ENCODE measurements at regions not wholly inside any gene's neighbourhood (a gene's known extent, or its start where the extent isn't known, plus 50 kb on each side); places are given as distances from the start of the nearest gene placed in this dataset.
A peak's percentile ranks its signal among the peaks of the same experiment; 100 is the strongest.
"Not testable (repeated sequence)": the region's sequence is repeated elsewhere in the genome, so short reads cannot be mapped to it uniquely, and the experiment has no call there.

DNA sequence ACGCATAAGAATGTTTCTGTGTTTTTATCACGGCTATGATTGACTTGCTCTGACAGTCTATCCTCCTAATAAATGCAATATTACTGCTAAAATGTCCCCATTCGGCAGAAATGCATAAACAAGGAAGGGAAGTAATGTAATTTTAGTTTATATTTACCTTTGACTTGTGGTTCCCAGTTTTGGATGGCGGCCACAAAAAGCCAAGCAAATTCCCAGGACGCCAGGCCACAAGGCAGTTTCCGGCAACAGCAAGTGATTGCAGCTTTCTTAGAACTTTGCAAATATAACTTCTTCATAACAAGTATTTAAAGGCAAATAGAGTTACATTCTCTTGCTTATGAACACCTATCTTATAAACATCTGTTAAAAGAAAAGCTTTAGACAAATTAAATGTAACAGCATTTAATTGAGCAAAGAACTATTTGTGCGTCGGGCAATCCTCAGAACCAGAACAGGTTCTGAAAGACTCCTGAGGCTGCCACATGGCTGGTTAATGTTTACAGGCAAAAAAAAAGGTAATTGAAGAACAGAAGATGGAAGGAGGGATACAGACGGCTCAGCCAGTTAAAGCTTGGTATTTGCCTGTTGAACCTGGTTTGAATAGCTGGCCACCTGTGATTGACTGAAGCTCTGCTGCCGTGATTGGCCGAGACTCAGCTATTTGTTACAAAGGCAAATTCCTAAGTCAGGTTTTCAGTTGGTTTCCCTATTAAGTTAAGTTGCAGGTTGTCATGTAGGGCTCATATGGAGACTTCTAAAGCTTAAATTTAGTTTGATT lies 80.8 kb downstream of the C21orf91 start:
- no peak for DNase-seq

- no peak for DNase-seq
These were observed 83.1 kb downstream of the C21orf91 start for GRCh38 chr21:17736072-17736471.

- DNase-seq, result no peak
These were observed 85.9 kb downstream of the C21orf91 start for GRCh38 chr21:17733209-17733608.

DNA sequence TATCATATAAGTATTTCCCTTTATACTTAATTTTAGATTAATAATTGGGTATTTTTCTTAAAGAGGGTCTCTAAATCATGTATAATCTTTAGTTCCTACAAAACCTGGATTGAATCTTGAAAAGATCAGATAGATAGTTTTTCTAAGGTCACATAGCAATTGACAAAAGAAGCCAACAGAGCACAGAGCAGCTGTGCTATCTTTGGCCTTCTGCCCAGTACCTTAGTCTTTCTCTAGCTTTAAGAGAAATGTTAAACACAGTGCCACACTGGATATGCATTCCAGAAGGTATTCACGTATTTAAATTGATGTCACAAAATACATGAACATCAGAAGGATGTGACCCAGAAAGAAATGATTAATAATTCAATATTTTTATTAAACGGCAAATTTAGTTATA lies 86.8 kb downstream of the C21orf91 start:
- DNase-seq, result no peak

DNA sequence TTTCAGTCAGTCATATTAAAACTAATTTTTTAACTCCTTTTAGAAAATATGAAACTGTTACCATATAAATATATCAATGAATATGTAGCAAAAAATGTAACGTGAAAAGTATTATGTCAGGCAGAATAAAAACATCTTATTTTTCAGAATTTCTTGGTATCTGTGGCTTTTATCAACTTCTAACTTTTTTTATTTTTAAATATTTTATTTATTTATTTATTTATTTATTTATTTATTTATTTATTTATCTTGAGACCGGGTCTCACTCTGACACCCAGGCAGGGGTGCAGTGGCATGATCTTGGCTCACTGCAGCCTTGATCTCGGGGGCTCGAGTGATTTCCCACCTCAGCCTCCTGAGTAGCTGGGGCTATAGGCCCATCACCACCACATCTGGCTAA lies 87.6 kb downstream of the C21orf91 start:
- no peak for DNase-seq

DNA sequence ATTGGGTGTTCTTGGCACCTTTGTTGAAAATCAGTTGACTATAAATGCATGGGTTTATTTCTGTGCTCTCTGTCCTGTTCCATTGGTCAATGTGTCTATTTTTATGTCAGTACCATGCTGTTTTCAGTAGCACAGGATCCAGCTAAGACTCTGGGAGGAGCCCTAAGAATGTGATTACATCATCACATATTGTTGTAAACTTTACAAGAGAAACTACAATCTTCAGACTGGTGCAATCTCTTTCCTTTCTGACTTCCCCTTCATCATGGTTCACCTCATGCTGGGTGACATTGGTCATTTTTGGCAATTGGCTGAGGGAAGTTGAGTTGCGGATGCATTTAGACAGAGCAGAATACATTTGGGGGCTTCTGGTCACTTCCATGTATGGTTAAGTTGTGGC lies 88.4 kb downstream of the C21orf91 start:
- peak; percentile 8 for DNase-seq

- no peak for DNase-seq
These were observed 89.7 kb downstream of the C21orf91 start for GRCh38 chr21:17729455-17729854.

GRCh38 chr21:17727361-17727760 lies 91.8 kb downstream of the C21orf91 start:
- no peak for DNase-seq

DNA sequence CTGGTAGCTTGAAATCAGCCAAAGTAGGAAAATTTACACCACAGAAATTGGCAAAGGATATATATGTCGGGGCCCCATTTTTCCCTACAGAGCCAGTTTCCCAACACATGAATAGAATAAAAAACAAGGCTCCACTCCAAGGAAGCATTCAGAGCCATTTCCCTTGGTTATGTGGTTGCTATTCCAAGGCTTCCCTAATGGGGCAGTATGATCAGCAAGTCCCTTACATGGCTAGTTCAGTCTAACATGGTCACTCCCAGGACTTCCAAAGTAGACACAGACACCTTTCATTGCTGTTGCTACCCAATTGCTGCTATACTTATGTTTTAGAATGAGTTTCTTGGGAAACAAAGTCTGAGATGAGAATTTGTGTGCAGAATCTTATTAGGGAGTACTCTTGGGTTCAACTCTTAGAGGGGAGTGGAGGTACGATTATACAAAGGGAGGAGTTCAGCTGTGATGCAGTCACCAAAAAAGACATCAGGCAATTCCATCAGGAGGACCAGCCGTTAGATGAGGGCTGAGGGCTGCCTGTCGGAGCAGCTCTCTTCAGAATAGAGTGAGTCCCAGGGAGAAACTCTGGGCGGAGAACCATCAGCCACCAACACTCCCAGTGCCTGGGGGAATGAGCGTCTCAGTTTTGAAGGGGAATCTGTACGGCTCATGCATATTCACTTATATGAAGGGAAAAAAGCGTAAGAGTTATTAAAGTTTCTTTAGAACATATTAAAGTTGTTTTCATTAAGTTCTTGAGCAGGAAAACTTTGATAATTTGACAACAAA lies 92.9 kb downstream of the C21orf91 start:
- DNase-seq, result peak; percentile 6

GRCh38 chr21:17725339-17725738 lies 93.8 kb downstream of the C21orf91 start:
- no peak for DNase-seq

DNA sequence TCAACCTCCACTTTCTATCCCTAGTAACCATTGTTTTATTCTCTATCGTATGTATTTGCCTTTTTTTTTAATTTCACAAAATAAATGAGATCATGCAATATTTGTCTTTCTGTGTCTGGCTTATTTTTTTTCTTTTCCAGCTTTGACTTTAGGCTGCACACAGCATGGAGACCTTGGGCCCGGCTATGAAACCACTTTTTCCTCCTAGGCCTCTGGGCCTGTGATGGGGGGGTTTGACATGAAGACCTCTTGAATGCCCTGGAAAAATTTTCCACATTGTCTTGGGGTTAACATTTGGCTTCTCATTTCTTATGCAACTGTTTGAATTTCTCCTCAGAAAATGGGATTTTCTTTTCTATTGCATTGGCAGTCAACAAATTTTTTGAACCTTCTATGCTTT lies 100.2 kb upstream of the BTG3 start:
- DNase-seq, result no peak

DNA sequence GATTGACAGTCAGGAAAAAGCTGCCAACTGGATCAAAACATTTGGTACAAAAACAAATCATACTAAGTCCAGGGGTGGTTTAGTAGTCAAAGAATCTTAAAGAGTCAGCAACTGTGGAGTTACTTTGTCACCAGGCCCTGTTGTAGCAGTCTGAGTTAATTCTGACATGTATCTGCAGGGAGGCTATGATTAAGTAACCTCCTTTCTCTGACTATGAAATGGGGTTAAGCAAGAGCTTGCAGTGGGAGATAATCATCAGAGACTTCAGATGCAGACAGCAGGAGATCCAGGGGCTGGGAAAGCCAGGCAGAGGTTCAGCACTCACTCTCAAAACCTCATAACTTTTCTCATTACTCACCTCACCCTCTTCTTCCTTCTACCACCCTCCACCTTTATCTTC lies 99.2 kb upstream of the BTG3 start:
- DNase-seq, result no peak

GRCh38 chr21:17709266-17709611 lies 96.5 kb upstream of the BTG3 start:
- DNase-seq, result no peak

DNA sequence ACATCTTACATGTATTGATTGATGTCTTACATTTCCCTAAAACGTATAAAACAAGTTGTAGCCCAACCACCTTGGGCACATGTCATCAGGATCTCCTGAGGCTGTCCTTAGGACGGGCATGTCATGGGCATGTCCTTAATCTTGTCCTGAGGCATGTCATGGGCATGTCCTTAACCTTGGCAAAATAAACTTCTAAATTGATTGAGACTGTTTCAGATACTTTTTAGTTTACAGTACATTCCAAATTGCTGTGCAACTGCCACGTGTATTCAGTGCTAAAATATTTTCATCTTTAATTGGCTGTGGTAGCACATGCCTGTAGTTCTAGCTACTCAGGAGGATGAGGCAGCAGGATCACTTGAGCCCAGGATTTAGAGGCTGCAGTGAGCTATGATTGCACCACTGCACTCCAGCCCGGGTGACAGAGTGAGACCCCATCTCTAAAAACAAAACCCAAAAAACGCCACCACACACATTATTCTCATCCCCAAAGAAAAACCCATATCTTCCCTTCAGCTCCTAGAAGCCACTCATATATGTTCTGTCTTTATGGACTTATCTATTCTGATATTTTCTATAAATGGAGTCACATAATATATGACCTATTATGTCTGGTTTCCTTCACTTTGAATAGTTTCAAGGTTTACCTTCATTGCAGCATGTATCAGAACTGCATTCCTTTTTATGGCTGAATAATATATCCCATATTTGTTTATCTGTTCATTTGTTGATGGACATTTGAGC lies 96.0 kb upstream of the BTG3 start:
- DNase-seq, result no peak

DNA sequence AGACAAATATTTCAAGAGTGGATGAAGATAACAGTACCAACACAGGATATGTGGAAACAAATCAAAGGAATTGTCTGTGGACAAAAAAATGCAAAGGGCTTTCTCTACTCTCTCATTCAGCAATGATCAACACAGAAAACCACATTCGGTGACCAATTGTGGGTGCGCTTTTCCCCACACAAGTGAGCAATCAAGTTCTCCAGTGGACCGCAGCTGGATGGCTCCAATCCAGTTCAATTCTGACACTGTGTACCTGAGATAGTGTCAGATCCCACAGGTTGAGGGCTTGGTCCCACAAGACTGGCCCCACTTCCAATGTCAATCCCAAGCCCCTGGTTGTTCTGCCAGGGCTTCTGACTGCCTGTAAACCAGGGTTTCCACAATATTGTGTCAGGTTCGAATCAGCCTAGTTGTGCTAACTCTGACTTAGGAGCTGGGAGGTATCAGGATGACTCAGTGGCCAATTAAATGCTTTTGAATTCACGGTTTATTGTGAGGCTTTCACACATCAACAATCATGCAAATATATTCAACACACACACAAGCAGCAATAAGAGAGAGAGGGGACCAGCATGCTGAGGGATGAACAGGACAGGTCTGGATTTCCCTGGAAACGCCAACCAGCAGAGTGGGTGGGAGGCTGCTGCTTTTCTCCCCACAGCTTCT lies 87.0 kb upstream of the BTG3 start:
- no peak for DNase-seq

GRCh38 chr21:17697473-17697872 lies 84.8 kb upstream of the BTG3 start:
- no peak for DNase-seq

DNA sequence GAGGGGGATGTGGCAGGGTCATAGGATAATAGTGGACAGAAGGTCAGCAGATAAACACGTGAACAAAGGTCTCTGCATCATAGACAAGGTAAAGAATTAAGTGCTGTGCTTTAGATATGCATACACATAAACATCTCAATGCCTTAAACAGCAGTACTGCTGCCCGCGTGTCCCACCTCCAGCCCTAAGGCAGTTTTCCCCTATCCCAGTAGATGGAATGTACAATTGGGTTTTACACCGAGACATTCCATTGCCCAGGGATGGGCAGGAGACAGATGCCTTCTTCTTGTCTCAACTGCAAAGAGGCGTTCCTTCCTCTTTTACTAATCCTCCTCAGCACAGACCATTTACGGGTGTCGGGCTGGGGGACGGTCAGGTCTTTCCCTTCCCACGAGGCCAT lies 81.7 kb upstream of the BTG3 start:
- not testable (repeated sequence) for DNase-seq

- no peak for DNase-seq
These were observed 81.1 kb upstream of the BTG3 start for GRCh38 chr21:17693801-17694200.

DNA sequence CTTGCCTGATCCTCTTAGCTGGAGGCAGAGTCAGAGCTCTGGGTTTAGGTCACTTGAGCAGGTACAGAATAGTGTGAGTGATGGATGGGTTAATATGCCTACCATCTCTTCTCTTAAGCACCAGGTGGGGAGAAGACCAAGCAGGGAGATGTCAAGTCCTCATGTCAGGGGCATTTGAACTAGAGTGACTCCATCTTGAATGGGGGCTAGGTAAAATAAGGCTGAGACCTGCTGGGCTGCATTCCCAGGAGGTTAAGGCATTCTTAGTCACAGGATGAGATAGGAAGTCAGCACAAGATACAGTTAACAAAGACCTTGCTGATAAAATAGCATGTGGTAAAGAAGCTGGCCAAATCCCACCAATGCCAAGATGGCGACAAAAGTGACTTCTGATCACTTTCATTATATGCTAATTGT lies 77.4 kb upstream of the BTG3 start:
- DNase-seq, result no peak

DNA sequence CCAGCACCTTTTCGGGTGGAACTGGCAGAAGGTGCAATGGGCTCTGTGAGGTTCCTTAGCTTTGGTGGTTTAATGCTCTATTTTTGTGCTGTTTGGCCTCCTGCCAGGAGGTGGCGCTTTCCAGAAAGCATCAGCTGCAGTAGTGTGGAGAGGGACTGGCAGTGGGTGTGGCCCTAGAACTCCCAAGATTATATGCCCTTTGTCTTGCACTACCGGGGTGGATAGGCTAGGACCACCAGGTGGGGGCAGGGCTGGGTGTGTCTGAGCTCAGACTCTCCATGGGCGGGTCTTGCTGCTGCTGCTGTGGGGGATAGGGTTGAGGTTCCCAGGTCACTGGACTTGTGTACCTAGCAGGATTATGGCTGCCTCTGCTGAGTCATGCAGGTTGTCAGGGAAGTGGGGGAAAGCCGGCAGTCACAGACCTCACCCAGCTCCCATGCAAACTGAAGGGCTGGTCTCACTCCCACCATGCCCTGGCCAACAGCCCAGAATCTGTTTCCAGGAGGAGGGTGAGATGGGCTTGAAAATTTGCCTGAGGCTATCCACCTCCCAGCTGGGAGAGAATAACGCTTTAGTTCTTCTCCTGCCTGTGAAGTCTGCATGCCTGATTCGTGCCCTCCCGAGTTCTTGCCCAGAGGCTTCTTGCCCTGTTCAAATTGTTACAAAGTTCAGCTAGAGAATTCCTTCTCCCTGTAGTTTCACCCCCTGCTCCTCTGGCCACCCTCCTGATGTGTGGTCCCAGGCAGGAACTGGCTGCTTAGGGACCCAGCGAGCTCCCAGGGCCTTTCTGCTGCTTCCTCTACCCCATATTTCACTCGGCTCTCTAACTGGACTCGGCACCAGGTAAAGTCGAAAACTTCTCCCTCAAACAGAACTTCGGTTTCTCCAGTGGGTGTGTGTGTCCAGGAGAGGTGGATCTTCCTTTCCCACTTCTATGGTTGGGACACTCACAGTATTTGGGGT lies 76.5 kb upstream of the BTG3 start:
- peak; percentile 67 for DNase-seq

DNA sequence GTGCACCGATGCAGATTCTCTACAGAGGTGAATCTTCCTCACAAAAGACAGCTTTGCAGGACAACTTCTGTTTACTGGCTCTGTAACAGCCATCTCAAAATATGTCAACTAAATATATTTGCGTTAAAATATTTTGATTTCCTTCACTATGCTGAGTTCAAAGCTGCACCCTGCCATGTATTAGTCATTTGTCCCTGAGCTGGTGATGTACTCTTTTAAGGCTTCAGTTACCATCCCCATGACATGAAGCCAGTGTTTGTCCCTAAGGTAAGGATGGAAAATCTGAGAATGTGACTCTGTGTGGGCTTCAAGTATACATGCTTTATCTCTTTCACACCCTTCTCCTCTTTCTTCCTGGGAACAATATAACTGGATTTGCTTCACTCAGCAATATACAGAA lies 70.2 kb upstream of the BTG3 start:
- no peak for DNase-seq

DNA sequence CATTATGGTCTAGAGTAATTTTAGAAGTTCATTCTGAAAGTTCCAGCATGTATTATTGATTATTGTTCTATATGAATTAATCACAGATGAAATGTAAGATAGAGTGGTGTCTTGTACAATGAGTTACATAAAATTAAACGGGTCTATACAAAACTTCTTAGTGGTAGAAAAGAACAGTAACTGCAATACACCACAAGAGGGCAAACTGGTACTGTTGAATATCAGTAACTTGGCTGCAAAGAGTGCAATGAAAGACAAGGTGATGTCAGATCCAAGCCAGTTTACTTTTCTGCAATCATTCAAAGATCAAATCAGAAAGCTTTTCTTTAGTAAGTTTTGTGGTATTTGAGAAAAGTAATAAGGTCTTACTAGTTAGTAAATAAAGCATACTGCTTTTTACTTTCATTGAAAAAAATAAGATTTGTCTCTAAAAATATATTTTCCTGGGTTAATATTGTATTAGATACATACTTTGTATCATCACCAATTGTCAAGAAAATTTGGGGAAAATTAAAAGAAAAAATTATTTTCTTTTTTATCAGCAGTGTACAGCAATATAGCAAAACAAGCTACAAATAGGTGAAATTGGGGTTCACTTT lies 66.4 kb upstream of the BTG3 start:
- DNase-seq, result peak; percentile 78
